NCI-H1092 (cell line): ENCODE measurements at regions not wholly inside any gene's neighbourhood (a gene's known extent, or its start where the extent isn't known, plus 50 kb on each side); places are given as distances from the start of the nearest gene placed in this dataset.

ENCODE experiments used
- DNase-seq: peaks from one replicate; lab custom pipeline; 2025; lab: John Stamatoyannopoulos, UW

DNA sequence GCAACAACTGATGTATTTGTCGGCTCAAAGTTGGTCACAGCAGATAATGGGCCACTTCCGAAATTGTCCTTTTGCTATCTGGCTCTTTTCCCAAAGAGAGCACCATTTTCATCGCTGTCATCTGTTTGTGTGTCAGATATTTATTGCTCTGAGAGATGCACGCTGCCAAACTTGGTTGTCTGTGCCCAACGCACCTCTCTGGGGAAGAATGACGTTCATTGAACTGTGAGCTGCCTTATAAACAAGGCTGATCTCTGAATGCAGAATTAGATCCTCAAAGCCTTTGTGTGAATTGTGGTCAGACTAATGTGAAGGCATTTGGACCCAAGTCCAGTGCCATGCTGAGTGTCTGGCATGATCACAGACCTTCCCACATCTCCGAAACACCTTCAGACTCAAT lies 174.7 kb upstream of the LYZL1 start:
- no peak for DNase-seq

DNA sequence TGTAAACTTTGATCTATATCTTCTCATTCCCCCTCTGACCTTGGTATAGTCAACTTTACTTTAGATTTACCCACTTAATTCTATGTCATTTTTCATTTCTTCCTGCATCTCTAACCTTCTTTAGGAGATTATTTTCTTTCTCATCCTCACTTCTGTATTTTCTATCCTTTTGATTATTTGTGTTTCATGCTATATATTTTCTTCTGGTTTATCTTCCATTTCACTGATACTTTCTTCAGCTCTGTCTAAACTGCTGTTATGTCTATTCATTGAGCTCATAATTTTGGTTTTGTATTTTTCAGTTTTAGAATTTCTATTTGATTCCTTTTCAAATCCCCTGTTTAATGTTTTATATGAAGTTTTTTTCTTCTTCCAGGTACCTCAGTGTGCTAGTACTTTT lies 171.1 kb upstream of the LYZL1 start:
- no peak for DNase-seq

DNA sequence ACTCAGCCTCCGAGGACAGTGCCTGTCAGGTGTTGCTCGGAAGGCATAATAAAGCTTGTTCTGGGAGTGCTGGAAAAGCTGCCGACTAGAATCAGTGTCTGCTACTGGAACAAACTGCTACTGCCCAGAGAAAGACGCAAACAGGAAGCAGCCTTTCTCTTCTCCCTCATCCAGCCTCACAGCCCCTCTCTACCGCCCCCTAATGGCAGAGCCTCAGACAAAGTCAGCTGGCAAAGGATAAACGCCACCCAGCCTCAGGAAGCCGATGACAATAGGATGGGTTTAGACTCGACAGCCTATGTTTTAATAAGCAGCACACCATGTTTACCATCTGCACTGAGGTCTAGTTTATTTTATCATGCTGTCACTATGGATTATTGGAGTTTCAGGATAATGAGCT lies 169.5 kb upstream of the LYZL1 start:
- DNase-seq, result no peak

DNA sequence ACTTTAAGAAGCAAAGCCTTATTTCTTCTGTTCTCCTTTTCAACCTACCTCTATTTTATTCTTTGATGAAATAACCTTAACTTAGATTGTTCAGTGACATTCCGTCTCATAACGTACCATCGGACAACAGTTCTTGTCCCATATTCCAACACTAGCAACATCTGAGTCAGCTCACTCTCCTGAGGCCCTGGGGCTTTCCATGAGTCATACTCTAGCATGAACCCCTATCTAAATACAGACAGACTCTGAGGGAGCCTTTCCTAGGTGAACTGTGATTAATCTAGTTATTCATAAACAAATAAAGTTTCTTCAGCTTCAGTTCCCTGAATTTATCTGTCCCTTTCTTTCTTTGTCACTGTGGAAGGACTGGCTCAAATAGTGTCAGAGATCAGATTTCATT lies 168.7 kb upstream of the LYZL1 start:
- no peak for DNase-seq

DNA sequence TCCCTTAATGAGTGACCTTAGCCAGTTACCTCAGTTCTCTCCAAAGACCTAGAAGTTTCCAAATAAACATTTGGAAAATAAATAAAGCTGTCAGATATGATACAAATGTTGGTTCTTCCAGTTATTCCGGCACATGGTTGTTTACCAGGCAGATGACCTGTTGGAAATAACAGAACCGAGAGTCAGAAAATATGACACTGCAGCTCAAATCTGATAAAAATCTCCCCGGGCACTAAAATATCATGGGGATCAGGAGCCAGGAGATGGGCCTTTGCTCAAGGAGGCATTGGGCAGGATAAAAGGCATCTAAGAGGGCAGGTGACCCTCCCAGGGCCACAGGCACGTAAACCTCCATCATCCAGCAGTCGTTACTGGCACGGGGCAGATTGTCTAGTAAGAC lies 164.0 kb upstream of the LYZL1 start:
- no peak for DNase-seq

DNA sequence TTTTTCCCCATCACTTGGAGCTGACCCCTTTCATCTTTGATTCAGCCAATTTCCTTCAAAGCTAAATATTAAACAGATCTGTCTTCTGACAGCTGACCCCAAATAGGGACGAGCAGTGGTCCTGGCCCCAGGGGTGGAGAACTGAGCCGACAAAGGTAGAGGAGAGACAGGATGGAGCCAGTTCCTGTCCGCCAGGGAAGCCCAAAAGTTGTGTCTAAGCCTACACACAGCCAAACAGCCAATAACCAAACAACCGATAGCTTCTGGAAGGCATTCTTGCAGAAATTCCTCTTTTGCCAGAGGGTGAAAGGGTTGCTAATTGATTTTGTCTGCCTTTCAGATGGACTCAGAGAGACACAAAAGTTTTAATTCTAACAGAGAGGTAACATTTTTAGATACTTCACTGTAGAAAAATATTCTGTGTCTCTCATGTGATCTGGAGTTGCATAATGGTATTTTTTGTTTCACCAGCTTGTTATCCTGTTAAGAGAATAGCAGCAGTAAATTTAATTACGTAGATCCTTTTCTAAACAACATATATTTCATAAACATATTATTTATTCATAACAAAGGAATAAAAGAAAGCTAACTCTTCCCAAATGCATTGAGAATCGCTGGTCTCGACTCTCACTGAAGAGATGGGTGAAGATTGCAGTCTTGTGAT lies 161.7 kb upstream of the LYZL1 start:
- no peak for DNase-seq

DNA sequence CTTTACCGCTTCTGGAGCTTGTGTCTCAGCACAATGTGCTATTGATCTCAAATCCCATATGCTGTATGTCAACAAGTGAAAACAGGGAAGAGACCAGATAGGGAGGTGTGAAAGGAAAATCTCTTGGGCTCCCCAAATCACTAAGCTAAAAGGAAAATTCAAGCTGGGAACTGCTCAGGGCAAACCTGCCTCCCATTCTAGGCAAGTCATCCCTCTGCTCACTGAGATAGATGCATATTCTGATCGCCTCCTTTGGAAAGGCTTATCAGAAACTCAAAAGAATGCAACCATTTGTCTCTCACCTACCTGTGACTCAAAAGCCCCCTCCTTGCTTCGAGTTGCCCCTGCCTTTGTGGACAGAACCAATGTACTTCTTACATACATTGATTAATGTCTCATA lies 161.1 kb upstream of the LYZL1 start:
- DNase-seq, result no peak

DNA sequence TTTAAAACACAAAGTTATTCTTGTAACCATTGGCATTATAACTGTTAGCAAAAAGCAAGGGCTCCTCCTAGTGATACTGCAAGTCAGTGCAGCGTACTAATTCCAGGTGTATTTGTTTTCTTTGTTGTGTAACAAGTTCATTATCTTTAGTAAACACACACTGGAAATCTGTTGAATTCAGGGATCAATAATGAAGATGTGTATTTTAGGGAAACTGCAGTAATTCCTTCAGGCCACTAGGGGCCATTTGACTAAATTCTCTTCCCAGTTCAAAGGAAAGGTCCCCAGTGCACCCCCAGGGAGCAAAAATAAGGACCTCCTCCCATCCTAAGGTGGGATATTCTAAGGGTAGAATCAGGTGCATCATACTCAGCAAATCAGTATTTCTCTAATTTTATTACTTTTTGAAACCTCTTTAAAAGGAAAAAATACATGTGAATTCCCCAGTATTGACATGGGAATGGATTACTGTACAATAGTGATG lies 158.6 kb upstream of the LYZL1 start:
- DNase-seq, result peak; percentile 9

DNA sequence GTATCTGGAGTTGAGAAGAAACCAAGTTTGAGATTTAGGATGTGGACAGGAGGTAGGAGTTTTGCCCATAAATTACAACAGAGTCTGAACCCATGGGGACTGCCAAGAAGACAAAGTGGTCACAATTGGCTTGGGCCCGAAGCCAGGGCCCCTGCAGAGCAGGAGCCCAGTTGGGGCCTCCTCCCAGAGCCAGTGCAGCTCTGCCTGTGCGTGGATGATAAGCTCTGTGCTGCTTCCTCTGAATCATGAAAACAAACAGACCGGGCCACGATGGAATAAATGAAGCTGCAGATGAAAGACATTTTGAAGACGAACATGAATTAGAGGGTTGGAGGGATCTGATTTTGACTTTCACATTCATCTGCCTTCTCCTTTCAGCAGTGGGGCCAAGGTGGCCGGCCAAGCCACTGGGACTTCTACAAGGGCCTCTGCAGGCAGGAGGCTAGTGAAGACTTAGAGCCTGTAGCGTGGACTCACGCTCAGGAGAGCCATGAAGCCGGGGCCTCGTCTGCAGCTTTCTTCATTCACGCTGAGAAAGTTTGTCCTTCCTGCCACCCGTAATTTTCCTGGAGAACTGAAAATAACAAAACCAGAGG lies 156.8 kb upstream of the LYZL1 start:
- no peak for DNase-seq

DNA sequence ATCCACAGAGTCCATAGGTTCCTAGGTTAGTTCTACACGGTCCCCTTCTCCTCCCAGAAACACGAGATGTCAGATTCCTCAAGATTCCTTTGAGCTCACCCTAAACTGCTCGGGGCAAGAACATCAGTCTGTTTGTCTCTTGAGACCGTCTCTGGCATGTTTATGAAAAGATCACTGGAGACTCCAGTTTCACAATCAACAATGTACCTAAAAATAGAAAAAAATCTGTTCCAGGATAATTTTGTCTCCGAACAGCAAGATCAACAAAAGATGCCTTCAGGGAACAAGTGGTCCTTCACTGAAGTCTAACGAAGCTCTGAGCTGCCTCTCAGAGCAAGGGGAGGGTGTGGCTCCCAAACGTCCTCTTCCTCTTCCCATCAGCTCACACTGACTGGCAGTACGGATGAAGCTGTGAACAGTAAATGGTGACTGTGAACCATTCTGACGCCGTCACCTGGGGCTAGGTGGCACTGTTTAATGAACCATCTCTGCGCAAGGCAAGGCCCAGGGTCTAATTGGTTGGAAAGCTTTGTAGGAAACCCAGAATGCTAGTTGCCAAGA lies 156.2 kb upstream of the LYZL1 start:
- DNase-seq, result no peak

DNA sequence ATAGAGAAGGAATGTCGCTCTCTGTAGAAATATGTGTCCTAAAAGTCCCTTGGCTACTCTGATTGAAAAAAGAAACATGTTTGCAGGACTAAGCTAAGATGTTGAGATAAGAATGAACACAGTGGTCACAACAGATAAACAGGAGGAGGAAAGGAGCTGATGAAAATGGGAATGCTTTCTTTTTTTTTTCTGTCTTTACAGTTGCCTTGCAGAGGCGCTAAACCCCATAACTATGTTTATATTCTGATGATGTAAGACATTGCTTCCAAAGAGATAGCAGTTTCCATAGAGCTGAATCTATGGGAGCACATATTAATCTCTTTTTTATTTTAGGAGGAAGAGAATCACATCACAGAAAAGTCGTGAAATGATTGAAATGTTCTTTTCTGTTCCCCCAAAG lies 153.5 kb upstream of the LYZL1 start:
- DNase-seq, result no peak

DNA sequence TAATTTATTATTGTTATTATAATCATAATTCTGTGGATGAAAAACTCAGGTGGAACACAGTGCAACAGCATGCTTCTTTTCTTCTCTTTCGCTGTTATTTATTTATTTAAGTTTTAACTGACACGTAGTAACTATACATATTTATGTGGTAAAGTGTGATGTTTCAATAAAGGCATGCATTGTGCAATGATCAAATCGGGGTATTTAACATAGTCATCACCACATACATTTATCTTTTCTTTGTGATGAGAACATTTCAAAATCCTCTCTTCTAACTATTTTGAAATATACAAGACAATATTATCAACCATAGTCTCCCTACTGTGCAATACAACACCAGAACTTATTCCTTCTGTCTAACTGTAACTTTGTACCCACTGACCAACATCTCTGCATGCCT lies 152.5 kb upstream of the LYZL1 start:
- no peak for DNase-seq

DNA sequence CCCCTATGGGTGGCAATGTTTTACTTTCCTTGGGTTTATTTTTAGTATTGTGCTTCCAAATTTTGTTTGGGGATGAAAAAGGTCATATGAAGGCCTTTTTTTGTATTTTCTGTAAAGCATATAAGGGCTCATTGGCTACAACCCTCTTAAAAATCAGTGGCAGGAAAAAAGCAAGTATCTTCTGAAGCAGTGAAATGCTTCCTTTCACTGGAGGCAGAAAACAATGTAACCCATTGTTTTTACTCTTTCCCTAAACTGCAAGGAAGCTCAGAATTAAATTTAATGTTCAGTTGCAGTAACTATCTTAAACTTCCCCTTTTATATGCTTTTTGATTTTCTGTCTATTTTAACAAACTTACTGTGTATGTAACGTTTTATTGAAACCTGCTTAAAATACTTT lies 148.7 kb upstream of the LYZL1 start:
- no peak for DNase-seq

DNA sequence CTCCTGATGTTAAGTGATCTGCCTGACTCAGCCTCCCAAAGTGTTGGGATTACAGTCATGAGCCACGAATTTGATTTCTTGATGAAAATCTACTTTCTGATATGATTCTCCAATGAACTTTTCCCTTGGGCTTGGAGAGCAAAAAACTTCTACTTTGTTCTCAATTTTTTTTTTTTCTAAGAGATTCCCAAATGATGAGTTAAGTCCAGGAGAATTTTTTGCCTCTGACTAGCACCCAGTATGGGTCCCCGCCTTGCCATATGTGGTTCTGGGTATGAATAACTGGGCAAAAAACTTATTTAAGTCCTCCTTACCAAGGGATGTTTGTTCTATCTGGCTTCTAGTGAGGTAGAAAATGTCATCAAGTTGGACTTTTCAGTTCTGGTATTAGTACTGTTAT lies 147.9 kb upstream of the LYZL1 start:
- DNase-seq, result no peak

DNA sequence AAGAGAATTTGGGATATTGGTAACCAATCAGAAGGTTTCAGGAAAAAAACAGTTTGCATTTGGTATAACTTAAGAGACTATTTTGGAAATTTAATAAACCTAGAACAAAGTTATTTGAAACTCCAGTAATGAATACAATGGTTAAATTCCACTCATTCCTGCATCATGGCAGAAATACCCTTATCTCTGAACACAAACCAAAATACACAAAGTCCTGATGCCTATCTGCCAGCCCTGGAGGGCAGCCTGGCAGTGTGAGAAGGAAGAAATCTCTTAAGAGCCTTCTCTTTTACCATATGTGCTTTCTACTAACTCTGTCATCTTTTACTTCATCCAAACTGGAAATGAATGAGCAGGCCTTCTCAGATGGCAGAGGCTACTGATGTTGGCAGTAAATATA lies 147.1 kb upstream of the LYZL1 start:
- no peak for DNase-seq

DNA sequence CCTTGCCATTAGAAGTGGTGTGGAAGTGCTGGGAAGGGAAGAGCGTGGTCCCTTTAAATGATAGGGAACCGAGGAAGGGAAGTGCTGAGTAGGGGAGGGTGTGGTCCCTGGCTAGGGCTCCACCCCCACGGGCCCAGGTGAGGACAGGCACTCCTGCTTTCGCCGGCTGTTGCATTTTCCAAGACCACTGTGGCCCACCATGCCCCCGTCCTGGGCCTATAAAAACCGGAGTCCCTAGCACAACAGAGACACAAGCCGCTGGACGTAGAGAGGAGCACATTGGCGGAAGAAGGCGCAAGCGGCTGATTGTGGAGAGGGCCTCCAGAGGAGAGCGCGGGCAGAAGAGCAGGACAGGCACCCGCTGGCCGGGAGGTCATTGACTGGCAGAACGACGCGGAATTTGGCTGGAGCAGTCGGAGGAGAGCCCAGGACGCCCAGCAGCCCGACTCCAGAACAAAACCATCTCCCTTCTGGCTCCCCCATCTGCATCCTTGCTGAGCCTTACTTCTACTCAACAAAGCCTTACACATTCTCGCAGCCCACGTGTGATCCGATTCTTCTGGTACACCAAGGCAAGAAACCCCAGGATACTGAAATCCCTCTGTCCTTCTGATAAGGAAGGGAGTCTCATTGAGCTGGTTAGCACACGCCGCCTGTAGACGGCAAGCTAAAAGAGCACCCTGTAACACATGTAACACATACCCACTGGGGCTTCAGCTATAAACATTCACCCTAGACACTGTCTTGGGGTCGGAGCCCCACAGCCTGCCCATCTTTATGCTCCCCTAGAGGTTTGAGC lies 146.2 kb upstream of the LYZL1 start:
- DNase-seq, result no peak

DNA sequence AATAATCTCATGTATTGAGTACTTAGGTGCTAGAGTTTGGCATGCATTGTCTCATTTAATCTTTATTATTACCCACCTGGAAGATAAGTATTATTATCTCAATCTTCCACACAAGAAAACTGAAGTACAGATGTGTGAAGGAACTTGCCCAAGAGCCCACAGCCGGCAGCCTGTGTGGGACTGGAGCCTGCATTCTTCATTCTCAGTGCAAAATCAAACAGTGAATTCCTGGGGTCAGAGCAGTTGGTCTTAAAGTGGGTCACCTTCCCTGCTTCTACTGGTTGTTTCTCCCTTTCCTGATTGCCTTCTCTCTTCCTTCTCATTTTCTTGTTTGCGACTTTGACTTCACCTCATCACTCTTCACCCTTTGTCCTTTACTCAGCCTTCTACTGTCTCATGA lies 144.7 kb upstream of the LYZL1 start:
- no peak for DNase-seq

DNA sequence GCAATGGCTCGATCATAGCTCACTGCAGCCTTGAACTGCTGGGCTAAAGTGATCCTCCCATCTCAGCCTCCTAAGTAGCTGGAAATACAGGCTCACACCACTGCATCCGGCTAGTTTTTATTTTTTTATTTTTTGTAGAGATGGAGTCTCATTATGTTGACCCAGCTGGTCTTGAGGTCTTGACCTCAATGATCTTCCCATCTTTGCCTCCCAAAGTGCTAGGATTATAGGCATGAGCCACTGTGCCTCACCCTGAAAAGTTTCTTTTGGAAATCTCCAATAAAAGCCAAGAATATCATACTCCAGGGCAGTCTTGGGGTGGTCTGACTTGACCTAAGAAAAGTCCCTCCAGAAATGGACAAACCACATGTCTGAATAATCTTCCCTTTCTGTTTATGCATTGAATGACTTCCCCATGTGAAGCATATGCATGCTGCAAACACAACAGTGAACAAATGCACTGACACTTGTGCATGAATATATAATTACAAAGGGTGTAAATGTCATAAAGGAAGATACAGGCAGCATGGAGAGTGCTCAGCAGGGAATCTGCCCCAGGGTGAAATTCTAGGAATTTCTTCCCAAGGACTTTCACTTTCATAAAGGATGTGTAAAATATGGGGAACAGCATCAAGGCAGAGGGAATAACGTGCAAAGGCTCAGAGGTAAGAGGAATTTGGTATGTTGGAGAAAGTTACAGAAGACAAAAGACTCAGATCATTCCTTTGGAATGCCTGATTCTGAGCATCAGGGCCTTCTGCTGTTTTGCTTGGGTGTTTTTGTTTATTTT lies 142.4 kb upstream of the LYZL1 start:
- no peak for DNase-seq

DNA sequence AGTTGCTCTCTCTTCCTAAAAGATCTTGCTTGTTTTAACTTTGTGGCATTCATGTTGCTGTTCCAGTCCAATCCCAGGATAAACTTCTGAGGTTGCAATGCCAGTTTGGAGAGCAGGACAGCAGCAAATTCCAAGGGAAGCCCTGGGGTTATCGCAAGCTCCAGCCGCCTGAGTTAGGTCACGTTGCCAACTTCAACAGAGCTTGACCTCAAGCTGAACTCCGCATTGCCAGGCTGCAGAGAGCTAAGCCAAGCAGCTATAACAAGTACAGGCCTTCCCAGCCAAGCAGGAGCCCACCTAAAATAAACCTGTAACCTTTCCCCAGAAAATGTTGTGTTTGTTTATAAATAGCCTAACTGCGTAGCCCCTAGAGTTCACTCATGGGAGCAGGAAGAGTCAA lies 138.9 kb upstream of the LYZL1 start:
- no peak for DNase-seq

DNA sequence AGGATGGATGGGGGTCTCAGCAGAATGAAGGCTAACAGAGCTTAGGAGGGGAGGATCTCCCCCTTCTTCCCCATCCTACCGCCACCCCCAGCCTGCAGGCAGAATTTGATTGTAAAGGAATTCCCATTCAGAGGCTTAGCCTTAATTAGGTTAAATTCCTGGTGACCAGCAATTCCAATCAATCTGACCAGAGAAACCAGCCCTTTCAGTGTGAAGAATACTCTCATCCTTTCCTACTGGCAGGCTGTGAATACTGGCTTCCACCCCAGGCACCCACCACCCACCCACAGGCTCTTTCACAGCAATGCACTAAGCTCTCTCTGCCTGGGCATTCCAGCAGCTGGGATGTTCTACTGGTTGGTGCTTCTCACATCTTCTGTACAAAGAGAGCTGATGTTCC lies 137.9 kb upstream of the LYZL1 start:
- DNase-seq, result no peak

DNA sequence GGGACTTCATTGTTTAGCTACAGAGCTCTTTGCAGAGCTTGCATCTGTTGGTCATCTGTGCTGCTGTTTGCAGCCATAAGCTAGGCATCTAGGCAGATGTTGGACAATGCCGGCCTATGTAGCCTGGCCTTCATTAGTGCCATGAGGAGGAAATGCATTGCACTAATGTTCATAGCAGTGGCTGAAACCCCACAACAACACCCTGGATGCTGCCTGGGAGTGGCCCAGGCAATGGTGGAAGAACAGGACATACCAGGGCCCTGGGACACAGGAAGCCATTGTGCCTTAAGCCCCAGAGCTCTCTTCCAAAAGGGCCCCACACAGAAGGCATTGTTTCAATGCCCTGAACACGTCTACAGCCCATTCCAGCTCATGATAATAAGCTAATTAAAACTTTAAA lies 131.5 kb upstream of the LYZL1 start:
- DNase-seq, result no peak

DNA sequence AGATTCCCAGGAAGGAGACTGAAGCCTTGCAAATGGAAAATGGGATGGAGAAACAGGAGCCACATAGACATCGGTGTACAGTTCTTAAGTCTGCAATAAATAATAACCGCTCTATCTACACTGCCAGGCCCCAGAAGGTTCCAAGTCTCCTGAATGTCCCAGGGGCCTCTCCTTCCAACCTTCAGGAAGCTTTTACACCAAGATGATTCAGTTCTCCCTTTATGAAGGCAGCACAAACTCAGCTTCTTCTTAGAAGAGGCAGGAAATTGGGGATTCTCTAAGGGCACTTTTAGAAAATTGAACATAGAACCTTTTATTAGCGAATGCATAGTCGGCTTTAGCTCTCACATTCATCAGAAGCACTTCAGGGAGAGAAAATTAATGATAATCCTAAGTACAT lies 130.8 kb upstream of the LYZL1 start:
- DNase-seq, result no peak
